GM03348 (cell line): ENCODE measurements at regions not wholly inside any gene's neighbourhood (a gene's known extent, or its start where the extent isn't known, plus 50 kb on each side); places are given as distances from the start of the nearest gene placed in this dataset.
"Not testable (repeated sequence)": the region's sequence is repeated elsewhere in the genome, so short reads cannot be mapped to it uniquely, and the experiment has no call there.

Experiments
- DNase-seq: peaks from one replicate; pipeline ENCODE4 v3.0.0; 2012; ENCODE audit warnings: low spot score

DNA sequence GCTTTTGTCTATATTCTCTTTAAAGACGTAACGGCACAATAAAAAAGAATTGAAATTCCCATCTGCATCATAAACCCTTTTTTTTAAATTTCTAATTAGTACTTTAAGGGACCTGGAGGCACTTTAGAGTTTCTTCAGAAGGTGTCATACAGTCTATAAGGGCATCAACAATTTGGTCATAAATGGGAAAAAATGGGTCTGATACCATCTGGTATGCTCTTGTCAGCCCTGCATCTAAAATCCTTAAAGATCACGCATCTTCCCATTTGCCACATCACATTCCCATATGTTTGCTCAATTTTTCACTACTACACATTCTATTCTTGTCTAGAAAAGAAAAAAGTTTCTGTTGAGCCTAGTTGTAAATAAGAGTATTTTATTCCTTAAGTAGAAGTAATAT lies 53.8 kb downstream of the COX7C start:
- no peak for DNase-seq

DNA sequence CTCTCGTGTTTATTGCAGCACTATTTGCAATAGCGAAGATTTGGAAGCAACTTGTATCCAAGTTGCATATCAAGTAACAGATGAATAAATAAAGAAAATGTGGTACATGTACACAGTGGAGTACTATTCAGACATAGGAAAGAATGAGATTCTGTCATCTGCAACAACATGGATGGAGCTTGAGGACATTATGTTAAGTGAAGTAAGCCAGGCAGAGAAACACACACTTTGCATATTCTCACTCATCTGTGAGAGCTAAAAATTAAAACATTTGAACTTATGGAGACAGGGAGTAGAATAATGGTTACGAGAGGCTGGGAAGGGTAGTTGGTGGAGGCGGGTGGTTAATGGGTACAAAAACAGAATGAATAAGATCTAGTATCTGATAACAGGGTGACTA lies 56.3 kb downstream of the COX7C start:
- no peak for DNase-seq

DNA sequence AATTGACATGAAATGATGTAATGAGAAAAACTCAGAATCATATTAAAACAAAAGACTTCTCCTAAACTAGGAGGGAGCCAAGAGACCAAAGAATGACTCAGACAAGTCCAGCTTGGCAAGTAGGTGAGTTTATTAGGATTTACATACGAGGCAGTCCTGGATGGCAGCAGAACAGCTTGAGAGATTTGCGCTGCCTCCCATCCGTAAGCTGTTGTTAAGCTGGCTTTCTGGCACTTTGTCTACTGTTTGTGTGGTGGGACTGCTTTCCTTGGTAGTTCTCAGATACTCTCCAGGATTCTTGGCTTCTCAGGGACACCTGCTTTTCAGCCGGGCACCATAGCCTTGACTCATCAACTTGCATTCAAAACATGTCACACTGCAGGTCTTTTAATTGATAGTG lies 57.6 kb downstream of the COX7C start:
- no peak for DNase-seq

DNA sequence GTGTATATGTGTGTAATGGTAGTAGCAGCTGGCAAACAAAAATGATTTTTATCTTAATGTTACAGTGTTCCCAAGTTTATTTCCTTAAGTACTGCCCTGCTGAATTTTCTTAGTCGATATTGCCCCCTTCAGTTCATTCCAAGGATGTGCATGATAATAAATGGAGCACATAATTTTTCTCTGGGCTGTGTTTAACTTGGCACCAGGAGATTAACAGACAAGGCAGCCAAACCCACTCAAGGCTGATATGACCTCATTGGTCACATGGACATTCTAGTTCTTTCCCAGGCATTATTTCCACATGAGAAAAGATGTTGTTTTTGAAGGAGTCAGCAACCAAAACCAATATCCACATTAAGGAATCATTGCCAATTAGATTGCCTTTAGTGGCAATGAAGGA lies 61.8 kb downstream of the COX7C start:
- DNase-seq: peak; percentile 52

DNA sequence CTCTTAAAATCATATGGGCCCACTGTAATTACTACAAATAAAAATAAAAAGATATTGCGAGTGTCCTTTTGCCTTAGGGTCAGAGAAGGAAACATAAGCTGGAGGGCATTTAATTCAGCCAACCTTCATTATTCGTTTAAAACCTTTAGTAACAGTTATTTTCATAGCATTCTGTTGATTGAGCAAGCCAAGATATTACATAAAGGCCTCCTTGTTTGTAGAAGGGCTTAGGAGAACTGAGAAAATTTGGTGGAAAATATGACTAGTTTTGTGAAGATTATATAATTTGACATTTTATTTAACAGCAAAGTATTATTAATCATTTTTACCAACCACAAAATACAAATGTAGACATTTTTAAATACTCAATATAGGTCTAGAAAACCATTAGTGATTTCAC lies 62.2 kb downstream of the COX7C start:
- DNase-seq: no peak

DNA sequence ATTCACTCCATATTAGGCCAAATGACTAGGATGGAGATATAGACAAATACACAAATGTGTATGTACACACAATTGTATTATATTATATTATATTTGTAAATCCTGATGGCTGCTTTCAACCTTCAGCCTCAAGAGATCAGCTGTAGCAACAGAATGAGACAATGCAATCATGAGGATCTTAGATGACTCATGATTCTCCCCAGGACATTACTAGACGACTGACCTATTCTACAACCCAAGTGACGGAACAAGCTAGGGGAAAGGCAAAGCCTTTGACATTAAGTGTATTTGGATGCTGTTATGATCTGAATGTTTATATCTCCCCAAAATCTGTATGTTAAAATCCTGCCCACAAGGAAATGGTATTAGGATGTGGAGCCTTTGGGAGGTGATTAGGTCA lies 66.5 kb downstream of the COX7C start:
- DNase-seq: no peak

DNA sequence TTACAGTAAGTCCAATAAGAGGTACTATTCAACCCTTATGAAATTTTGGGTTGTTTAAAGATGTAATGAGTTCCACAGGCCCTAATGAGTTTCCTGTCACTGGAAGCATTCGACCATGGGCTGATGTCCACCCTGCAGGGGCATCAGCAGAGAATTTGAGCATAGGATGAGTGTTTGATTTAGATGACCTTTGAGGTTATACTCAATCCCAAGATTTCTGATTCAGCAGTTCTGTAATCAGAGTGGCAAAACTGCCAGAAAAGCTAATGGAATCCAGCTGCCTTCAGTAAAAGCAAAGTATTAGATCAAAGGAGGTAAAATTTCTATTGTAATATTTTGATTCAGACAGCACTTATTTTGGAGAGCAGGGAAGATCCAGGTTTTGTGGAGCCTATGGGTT lies 68.3 kb downstream of the COX7C start:
- no peak for DNase-seq

DNA sequence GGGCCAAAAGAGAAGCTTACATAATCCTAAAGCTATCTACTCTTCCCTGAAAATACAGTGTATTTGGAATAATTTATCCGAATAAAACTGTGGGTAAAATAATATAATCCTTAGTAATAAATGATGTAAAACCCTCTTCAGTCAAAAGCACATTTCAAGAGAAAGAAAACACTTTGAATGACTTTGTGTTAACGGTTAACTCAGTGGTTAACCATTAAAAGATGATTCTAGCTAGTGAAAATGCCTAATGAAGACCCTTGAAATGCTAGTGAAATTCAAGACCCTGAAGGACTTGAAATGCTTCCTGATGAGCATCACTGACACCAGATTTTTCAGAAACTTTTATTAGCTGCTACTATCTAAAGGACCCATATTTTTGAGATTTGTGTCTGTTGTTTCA lies 70.7 kb downstream of the COX7C start:
- no peak for DNase-seq

DNA sequence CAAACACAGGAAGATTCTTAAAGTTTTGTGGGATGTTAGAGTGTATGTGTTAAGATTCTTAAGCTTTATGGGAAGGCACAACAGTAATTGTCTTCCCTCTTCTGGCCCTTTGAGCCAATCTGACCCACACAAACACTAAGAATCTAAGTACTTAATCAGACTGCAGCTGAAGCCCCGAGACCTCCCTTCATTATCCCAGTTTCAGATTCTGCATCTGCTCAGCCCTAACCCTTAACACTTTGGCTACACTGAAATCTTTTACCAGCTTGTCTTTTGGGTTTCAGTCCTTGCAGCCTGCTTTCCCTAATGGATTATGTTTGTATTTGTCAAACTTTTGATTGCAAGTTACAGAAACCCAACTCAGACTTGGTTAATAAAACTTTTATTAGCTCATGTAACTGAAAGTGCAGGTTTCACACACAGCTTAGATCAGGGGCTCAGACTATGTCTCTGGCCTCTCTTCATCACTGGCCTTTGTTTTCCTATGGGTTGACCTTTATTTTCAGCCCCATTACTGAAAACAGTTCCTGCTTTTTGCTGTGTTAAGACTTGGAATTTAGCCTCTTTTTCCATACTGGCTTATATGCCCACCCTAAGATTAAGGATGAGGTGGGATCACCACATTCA lies 71.5 kb downstream of the COX7C start:
- no peak for DNase-seq

DNA sequence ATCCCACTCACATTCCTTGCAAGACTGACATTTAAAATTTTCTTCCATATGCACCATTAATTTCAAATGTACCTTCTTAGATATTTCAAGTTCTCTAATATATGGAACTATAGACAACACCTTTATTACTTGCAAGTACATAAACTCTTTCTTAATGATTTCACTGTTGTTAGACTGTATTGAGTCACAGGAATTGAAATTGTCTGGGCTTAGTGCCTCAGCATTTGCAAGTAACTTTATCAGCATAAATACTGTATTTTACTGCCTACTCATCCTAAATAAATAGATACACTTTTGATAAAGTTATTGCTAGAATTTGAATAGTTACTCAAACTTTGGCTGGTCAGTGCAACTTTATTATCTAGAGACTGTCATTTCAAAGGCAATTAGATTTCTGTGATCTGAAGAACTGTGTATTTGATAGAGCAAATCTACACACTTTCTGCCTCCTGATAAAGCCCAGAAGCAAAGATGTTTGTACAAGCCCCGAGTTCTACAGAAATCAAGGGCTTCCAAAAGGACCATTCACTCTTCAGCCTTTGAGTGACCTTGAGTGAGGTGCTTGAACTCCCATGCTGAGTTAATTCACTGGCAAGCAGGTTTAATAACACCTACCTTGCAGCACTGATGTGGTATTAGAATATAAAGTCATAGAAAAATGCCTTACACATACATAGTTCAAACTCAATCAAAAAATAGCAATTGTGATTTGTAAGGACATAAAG lies 91.6 kb downstream of the COX7C start:
- DNase-seq: no peak

DNA sequence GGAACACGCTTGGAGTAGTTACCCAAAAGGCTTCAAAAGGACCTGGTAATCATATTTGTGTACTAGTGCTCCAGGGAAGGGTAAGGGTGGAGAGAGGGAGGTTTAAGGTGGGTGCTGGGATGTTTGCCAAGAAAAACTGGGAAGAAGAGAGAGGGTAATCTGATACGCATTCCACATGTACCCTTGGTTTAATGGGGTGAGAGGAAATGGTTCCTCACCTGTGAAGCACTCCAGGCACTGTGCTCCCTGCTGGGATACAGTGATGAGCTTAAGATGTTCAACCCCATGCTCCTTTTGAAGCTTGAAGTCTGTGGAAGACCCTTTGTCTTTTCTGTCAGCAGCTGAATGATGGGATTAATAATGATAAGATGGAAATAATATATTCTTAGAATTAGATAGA lies 98.4 kb downstream of the COX7C start:
- no peak for DNase-seq

DNA sequence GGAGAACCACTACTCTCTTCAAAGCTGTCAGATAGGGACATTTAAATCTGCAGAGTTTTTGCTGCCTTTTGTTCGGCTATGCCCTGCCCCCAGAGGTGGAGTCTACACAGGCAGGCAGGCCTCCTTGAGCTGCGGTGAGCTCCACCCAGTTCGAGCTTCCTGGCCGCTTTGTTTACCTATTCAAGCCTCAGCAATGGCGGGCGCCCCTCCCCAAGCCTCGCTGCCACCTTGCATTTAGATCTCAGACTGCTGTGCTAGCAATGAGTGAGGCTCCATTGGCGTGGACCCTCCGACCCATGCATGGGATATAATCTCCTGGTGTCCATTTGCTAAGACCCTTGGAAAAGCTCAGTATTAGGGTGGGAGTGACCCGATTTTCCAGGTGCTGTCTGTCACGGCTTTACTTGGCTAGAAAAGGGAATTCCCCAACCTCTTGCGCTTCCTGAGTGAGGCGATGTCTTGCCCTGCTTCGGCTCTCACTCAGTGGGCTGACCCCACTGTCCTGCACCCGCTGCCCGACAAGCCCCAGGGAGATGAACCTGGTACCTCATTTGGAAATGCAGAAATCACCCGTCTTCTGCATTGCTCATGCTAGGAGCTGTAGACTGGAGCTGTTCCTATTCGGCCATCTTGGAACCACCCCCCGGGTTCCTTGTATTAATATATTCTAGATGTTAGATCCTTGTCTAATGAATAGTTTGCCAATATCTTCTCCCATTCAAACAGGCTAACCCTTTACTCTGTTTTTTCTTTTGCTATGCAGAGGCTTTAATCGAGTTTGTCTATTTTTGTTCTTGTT lies 113.8 kb downstream of the COX7C start:
- not testable (repeated sequence) for DNase-seq

DNA sequence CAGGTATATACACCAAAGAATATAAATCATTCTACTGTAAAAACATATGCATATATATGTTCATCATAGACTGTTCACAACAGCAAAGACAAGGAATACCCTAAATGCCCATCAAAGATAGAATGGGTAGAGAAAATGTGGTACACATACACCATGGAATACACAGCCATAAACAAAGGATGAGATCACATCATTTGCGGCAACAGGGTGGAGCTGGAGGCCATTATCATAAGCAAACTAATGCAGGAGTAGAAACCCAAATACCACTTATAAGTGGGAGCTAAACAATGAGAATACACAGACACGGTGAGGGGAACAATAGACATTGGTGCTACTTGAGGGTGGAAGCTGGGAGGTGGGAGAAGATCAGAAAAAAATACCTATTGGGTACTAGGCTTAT lies 117.6 kb downstream of the COX7C start:
- no peak for DNase-seq

DNA sequence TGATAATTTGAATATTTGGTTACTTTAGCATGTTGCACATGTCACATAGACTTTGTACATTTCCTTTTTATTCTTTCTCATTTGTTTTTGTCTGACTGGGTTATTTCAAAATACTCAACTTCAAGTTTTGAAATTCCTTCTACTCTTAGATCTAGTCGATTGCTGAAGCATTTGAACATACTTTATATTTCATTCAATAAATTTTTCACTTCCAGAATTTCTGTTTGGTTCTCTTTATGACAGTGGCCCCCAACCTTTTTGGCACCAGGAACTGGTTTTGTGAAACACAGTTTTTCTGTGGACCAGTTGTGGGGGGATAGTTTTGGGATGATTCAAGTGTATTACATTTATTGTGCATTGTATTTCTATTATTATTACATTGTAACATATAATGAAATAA lies 119.8 kb downstream of the COX7C start:
- no peak for DNase-seq

DNA sequence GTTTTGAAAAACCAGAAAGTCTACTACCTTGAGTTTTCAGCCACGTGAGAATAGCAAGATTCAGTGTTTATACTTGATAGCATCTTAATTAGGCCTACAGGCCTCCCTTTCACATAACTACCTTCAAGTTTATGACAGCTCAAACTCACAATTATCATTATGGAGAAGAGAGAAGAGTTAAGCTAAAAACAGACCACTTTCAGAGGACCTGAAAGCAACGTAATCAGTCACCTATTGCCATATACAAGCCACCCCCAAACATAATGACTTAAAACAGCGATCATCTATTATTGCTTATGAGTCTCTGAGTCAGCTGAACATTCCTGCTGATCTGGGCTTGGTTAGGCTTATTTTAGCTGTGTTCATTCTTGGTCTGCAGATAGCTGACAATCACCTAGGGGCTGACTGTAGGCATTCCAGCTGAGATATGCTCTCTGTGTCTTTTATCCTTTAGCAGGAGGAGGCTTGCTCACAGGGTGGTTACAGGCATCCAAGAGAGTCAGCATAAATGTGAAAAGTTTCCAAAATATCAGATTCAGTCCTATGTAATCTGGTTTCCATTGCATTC lies 130.9 kb downstream of the COX7C start:
- DNase-seq: no peak

DNA sequence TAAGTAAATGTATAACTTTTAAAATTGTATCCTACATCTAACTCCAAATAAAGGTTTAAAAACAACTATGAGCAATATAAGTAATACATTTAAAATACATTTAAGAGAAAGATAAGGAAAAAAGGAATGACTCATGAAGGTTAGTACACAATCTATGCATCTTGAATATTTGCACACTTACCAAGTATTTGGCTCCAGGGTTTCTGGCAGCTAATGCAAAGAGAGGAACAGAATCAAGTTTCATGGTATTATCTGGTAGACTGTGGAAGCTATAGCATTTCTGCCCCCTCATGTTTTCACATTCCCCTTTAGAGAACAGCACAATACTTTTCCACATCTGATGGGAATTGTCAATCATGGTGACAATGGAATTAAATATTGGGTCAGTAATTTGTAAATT lies 132.1 kb downstream of the COX7C start:
- DNase-seq: no peak

DNA sequence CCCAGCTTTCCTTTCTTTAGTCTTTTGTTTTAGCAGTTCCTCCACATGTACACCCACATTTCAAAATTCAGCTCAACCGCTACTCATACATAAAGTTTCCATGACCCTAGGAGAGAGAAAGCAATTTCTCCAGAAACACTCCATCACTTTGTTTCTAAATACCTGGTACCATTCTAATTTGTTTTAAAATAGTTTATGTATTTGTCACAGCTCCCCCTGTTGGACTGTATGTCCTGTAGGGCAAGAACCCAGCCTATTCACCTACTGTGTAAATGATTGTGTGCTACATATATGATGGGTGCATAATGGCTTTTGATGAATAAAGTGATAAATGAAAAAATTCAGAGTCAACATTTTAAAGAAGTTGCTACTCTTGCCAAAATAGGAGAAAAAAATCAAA lies 139.1 kb downstream of the COX7C start:
- no peak for DNase-seq

DNA sequence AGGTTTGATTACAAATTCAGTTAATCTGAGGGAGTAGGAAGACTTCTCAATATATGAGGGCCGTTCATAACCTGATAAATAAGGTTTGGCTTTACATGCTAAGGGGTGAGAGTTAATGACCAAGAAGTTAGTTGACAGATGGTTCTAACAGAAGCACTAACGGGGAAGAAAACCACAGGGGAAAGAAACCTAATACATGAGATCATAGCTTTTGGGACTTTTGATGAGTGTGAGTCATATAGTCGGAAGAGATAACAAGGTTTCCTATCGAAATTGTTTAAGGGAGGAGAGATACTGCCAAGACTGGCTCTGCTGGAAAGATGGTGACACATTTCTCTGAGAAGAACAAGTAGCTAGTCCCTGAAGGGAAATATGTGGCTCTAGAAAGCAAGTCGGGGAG lies 140.1 kb downstream of the COX7C start:
- no peak for DNase-seq

DNA sequence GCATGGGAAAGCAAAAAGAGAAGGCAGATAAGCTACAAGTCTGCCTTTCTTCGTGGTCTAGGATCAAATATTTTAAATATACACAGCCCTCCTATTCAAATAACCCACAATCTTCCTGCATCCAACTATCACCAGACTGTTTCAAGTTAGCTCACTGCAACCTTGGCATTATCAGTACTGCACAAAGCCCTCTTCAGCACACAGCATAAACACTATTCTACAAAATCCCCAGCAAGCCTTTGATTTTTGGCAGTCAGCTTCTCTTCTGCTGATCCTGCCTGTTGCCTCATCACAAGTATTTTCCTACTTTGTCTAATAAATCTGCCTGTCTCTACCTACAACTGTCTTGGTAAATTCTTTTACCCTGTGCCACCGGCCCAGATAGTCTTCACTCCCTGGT lies 142.9 kb downstream of the COX7C start:
- no peak for DNase-seq

DNA sequence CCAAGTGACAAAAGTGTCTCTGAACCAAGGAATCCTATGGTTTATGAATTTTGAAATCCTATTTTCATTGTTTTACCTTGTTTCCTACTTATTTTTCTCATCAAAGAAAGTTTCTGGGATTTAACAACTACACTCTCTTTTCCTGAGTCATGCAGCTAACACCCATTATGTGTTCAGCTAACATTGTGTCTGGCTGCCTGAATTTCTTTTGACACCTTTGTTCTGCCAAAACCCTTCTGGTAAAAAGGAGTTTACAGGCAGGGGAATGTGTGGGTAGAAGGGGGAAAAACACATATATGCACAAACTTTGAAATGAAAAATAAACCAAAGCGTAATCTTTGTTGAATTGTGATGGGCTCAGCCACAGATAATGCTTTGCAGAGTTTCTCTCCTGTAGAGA lies 146.2 kb downstream of the COX7C start:
- no peak for DNase-seq

DNA sequence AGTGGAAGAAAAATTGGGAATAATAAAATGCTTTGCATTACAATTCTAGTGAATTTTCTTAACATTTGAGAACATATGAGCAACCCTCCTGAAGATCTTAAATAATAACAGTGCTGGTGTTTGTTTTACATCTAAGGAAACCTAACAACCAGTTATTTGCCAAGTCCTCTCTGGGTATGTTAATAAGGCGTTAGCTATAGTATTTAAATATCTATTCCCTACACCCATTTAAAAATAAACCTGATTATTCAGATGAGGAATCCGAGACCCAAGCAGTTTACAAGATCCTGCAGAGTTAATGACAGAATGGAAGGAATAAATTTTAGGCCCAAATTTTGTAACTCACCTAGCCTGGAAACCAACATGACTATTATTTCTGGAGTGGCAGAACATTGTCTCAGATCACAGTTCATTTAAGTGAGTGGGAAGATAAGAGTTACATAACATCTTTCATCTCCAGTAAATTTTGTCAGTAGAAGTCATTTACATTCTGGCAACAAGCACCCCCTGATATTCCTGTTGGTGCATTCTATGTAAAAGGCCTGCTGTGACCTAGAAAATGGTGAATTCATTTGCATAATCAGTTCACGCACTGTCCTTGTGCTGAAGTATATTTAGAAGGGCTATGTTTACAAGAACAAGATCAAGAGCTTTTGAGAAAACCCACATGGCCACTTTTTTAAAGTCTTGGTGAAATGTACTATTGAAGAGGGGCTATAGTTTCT lies 148.2 kb downstream of the COX7C start:
- no peak for DNase-seq

DNA sequence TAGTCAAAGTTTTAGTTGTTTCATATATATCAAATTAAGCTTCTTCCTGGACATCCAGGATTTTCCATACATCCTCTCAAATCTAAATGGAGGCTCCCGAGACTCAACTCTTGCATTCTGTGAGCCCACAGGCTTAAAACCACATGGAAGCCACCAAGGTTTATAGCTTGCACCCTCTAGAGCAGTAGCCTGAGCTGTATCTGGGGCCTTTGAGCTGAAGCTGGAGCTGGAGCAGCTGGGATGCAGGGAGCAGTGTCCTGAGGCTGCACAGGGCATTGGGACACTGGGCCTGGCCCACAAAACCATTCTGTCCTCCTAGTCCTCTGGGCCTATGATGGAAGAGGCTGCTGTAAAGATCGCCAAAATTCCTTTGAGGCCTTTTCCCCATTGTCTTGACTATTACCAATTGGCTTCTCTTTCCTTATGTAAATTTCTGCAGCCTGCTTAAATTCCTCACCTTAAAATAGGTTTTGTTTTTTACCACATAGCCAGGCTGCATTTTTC lies 151.0 kb downstream of the COX7C start:
- no peak for DNase-seq
